H1 (cell line): ENCODE measurements at regions not wholly inside any gene's neighbourhood (a gene's known extent, or its start where the extent isn't known, plus 50 kb on each side); places are given as distances from the start of the nearest gene placed in this dataset.

Source experiments
- CEBPB ChIP-seq: IDR thresholded peaks from 2 replicates; pipeline ENCODE4 v1.6.1; 2012; ENCODE audit warnings: low read depth, low read length
- POLR2A ChIP-seq, 2 experiments: IDR thresholded peaks; 1 replicate in 1 of 2; 2 replicates in 1 of 2; pipeline ENCODE4 v1.6.1; 2011; ENCODE audit warnings: low read depth in 2 of 2, low read length in 2 of 2, mild to moderate bottlenecking in 2 of 2; ENCODE audit errors: control extremely low read depth in 1 of 2
- SRF ChIP-seq: IDR thresholded peaks from 2 replicates; pipeline ENCODE4 v1.6.1; 2011; ENCODE audit warnings: mild to moderate bottlenecking, low read depth, low read length, moderate library complexity

GRCh38 chr9:111148052-111149017, 110.1 kb upstream of the LPAR1 start (continued):
- TF ChIP-seq POLR2A (IDR thresholded peaks at IDR 0.05; ENCODE audit: control extremely low read depth in 1 of 2, low read depth in 2 of 2, low read length in 2 of 2) (no peak), SRF (no peak), CEBPB (no peak)
